ENCODE measurements at regions not wholly inside any gene's neighbourhood (a gene's known extent, or its start where the extent isn't known, plus 50 kb on each side); places are given as distances from the start of the nearest gene placed in this dataset.
A peak's percentile ranks its signal among the peaks of the same experiment; 100 is the strongest.

DNA sequence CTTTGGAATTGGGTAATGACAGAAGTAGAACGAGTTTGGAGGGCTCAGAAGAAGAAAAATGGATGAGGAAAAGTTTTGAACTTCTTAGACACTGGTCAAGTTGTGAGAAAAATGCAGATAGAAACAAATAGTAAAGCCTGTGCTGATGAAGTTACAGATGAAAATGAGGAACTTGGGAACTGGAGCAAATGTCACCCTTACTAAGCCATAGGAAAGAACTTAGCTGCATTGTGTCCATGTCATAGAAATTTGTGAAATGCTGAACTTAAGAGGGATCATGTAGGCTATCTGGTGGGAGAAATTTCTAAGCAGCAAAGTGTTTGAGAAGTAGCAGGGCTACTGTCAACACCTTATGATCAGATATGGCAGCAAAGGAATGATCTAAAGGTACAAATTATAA, 289.2 kb upstream of the PCDH9 start:
- H3K4me3 ChIP-seq (ENCODE audit: low read length in 2 of 2): no peak overlapping the region
- H2BK15ac ChIP-seq (ENCODE audit: low read length): no peak overlapping the region
- no peaks in the 10 kb centered on the region for H3K27me3 ChIP-seq (ENCODE audit: control insufficient read depth in 3 of 3, insufficient read depth in 3 of 3, low read depth in 1 of 3, low read length in 3 of 3)
- no peaks in the 10 kb centered on the region for H3K36me3 ChIP-seq (replicated peaks in 1 of 2; ENCODE audit: control insufficient read depth in 2 of 2, insufficient read depth in 2 of 2, low read length in 2 of 2)
- H2BK5ac ChIP-seq (ENCODE audit: low read length): no peak overlapping the region
- H3K79me1 ChIP-seq (ENCODE audit: low read depth, low read length): no peaks in the 10 kb centered on the region
- no peak overlapping the region for H2BK120ac ChIP-seq (ENCODE audit: low read depth, low read length)
- no peak overlapping the region for H3K4me2 ChIP-seq (ENCODE audit: insufficient read depth, low read length, poor library complexity, severe bottlenecking)
- H3K4me1 ChIP-seq (ENCODE audit: control insufficient read depth in 2 of 2, insufficient read depth in 1 of 2, low read depth in 1 of 2, low read length in 2 of 2): peaks cover 3 to 8% of the 10 kb centered on the region in 2 donors
- H2AK5ac ChIP-seq (ENCODE audit: low read depth, low read length): no peak overlapping the region
- WGBS, 2 donors (ENCODE audit: extremely low coverage in 2 of 2, insufficient read length in 2 of 2, insufficient replicate concordance in 1 of 2): no CpG with 5 or more reads among the region's 1 CpG
- no peak for DNase-seq (ENCODE audit: low spot score)
- H3K9ac ChIP-seq (ENCODE audit: low read depth, low read length, poor library complexity): no peak overlapping the region
- no peak overlapping the region for H2BK12ac ChIP-seq (ENCODE audit: low read length)
- no peak overlapping the region for H4K8ac ChIP-seq (ENCODE audit: low read depth, low read length)
- peak overlapping the region; percentile 71 for H2AFZ ChIP-seq (ENCODE audit: low read length)
- H3K9me3 ChIP-seq (replicated peaks in 1 of 2; ENCODE audit: control insufficient read depth in 2 of 2, insufficient read depth in 1 of 2, low read depth in 1 of 2, low read length in 2 of 2): no peaks in the 10 kb centered on the region
- H3K4ac ChIP-seq (ENCODE audit: low read length): no peak overlapping the region
- no peak overlapping the region for H3K23ac ChIP-seq (ENCODE audit: low read depth, low read length, poor library complexity)
- H4K91ac ChIP-seq (ENCODE audit: low read depth, low read length, poor library complexity): no peak overlapping the region
- H3K14ac ChIP-seq (ENCODE audit: low read length): no peak overlapping the region
- no peak overlapping the region for H3K18ac ChIP-seq (ENCODE audit: low read length)
- H3K27ac ChIP-seq (replicated peaks; ENCODE audit: low read length): no peak overlapping the region

DNA sequence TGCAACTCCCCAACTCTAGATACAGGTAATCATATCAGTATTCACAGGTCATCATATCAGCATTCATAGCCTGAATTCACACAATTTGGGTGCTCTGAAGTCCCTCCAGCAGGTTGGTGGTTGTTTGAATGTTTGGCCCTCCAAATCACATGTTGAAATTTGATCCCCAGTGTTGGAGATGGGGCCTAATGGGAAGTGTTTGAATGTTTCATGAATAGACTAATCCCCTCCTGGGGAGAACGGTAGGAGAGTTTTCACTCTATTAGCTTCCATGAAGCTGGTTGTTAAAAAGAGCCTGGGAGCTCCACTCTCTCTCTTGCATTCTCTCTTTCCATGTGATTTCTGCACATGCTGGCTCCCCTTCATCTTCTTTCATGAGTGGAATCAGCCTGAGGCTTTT, 288.6 kb upstream of the PCDH9 start:
- Histone ChIP-seq H2AFZ (ENCODE audit: low read length) (peak overlapping the region; percentile 71), H3K18ac (ENCODE audit: low read length) (no peak overlapping the region), H3K79me1 (ENCODE audit: low read depth, low read length) (no peaks in the 10 kb centered on the region), H2BK15ac (ENCODE audit: low read length) (no peak overlapping the region), H2BK120ac (ENCODE audit: low read depth, low read length) (no peak overlapping the region), H4K8ac (ENCODE audit: low read depth, low read length) (no peak overlapping the region), H3K4ac (ENCODE audit: low read length) (no peak overlapping the region), H3K14ac (ENCODE audit: low read length) (no peak overlapping the region), H3K36me3 (replicated peaks in 1 of 2; ENCODE audit: control insufficient read depth in 2 of 2, insufficient read depth in 2 of 2, low read length in 2 of 2) (no peaks in the 10 kb centered on the region), H3K27me3 (ENCODE audit: control insufficient read depth in 3 of 3, insufficient read depth in 3 of 3, low read depth in 1 of 3, low read length in 3 of 3) (no peaks in the 10 kb centered on the region), H3K9me3 (replicated peaks in 1 of 2; ENCODE audit: control insufficient read depth in 2 of 2, insufficient read depth in 1 of 2, low read depth in 1 of 2, low read length in 2 of 2) (no peaks in the 10 kb centered on the region), H3K4me1 (ENCODE audit: control insufficient read depth in 2 of 2, insufficient read depth in 1 of 2, low read depth in 1 of 2, low read length in 2 of 2) (peaks cover 3 to 8% of the 10 kb centered on the region in 2 donors), H3K23ac (ENCODE audit: low read depth, low read length, poor library complexity) (no peak overlapping the region), H3K4me2 (ENCODE audit: insufficient read depth, low read length, poor library complexity, severe bottlenecking) (no peak overlapping the region), H3K27ac (replicated peaks; ENCODE audit: low read length) (no peak overlapping the region), H2BK5ac (ENCODE audit: low read length) (no peak overlapping the region), H3K9ac (ENCODE audit: low read depth, low read length, poor library complexity) (no peak overlapping the region), H4K91ac (ENCODE audit: low read depth, low read length, poor library complexity) (no peak overlapping the region), H2BK12ac (ENCODE audit: low read length) (no peak overlapping the region), H3K4me3 (ENCODE audit: low read length in 2 of 2) (no peak overlapping the region), H2AK5ac (ENCODE audit: low read depth, low read length) (no peak overlapping the region)
- DNase-seq (ENCODE audit: low spot score): peak; percentile 41
- WGBS, 2 donors (ENCODE audit: extremely low coverage in 2 of 2, insufficient read length in 2 of 2, insufficient replicate concordance in 1 of 2): no CpG with 5 or more reads among the region's 1 CpG

DNA sequence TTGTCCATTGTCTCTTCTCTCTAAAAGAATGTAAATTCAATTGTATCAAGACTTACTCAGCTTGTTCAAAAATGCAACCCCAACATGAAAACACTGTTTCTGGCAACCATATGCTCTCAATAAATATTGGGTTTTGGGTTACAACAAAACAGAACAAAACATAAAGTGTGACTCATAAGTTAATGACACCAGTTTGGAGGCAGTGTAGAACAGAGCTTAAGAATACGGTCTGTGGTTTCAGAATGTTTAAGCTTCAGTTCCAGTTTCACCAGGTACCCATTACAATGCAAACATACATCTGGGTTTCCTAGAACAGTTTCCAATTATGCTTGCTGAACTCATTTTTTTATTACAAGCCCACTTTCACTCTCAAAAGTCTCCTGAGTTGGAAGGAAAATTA, 285.8 kb upstream of the PCDH9 start:
- no peak overlapping the region for H3K23ac ChIP-seq (ENCODE audit: low read depth, low read length, poor library complexity)
- H3K36me3 ChIP-seq (replicated peaks in 1 of 2; ENCODE audit: control insufficient read depth in 2 of 2, insufficient read depth in 2 of 2, low read length in 2 of 2): no peaks in the 10 kb centered on the region
- H2AFZ ChIP-seq (ENCODE audit: low read length): peak overlapping the region; percentile 14
- H3K4ac ChIP-seq (ENCODE audit: low read length): no peak overlapping the region
- H3K27ac ChIP-seq (replicated peaks; ENCODE audit: low read length): no peak overlapping the region
- no peak overlapping the region for H3K14ac ChIP-seq (ENCODE audit: low read length)
- no peak overlapping the region for H2AK5ac ChIP-seq (ENCODE audit: low read depth, low read length)
- no peak overlapping the region for H2BK12ac ChIP-seq (ENCODE audit: low read length)
- no peaks in the 10 kb centered on the region for H3K9me3 ChIP-seq (replicated peaks in 1 of 2; ENCODE audit: control insufficient read depth in 2 of 2, insufficient read depth in 1 of 2, low read depth in 1 of 2, low read length in 2 of 2)
- H4K8ac ChIP-seq (ENCODE audit: low read depth, low read length): no peak overlapping the region
- WGBS, 2 donors (ENCODE audit: extremely low coverage in 2 of 2, insufficient read length in 2 of 2, insufficient replicate concordance in 1 of 2): no CpG with 5 or more reads among the region's 1 CpG
- no peak overlapping the region for H3K18ac ChIP-seq (ENCODE audit: low read length)
- no peak overlapping the region for H2BK120ac ChIP-seq (ENCODE audit: low read depth, low read length)
- no peak overlapping the region for H3K4me3 ChIP-seq (ENCODE audit: low read length in 2 of 2)
- no peak overlapping the region for H2BK5ac ChIP-seq (ENCODE audit: low read length)
- no peaks in the 10 kb centered on the region for H3K27me3 ChIP-seq (ENCODE audit: control insufficient read depth in 3 of 3, insufficient read depth in 3 of 3, low read depth in 1 of 3, low read length in 3 of 3)
- H3K79me1 ChIP-seq (ENCODE audit: low read depth, low read length): no peaks in the 10 kb centered on the region
- H4K91ac ChIP-seq (ENCODE audit: low read depth, low read length, poor library complexity): no peak overlapping the region
- no peak overlapping the region for H2BK15ac ChIP-seq (ENCODE audit: low read length)
- no peak for DNase-seq (ENCODE audit: low spot score)
- H3K4me1 ChIP-seq (ENCODE audit: control insufficient read depth in 2 of 2, insufficient read depth in 1 of 2, low read depth in 1 of 2, low read length in 2 of 2): peaks cover 3 to 8% of the 10 kb centered on the region in 2 donors
- no peak overlapping the region for H3K4me2 ChIP-seq (ENCODE audit: insufficient read depth, low read length, poor library complexity, severe bottlenecking)
- H3K9ac ChIP-seq (ENCODE audit: low read depth, low read length, poor library complexity): no peak overlapping the region

DNA sequence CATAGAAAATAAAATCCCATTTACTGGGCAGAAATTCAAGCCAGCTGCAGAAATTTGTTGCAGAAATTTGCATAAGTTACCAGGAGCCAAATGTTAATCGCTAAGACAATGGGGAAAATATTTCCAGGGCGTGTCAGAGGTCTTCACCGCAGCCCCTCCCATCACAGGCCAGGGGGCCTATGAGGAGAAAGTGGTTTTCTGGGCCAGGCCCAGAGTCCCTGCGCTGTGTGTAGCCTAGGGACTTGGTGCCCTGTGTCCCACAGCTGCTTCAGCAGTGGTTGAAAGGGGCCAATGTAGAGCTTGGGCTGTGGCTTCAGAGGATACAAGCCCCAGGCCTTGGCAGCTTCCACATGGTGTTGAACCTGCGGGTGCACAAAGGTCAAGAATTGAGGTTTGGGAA, 278.9 kb upstream of the PCDH9 start:
- no peak overlapping the region for H3K4ac ChIP-seq (ENCODE audit: low read length)
- peak overlapping the region; percentile 16 for H2BK12ac ChIP-seq (ENCODE audit: low read length)
- H3K4me2 ChIP-seq (ENCODE audit: insufficient read depth, low read length, poor library complexity, severe bottlenecking): no peak overlapping the region
- H2BK15ac ChIP-seq (ENCODE audit: low read length): no peak overlapping the region
- H4K91ac ChIP-seq (ENCODE audit: low read depth, low read length, poor library complexity): no peak overlapping the region
- H3K4me1 ChIP-seq (ENCODE audit: control insufficient read depth in 2 of 2, insufficient read depth in 1 of 2, low read depth in 1 of 2, low read length in 2 of 2): peaks cover 0 to 3% of the 10 kb centered on the region in 2 donors
- H3K4me3 ChIP-seq (ENCODE audit: low read length in 2 of 2): no peak overlapping the region
- WGBS, 2 donors (ENCODE audit: extremely low coverage in 2 of 2, insufficient read length in 2 of 2, insufficient replicate concordance in 1 of 2): no CpG with 5 or more reads among the region's 5 CpGs
- no peak overlapping the region for H2AFZ ChIP-seq (ENCODE audit: low read length)
- H3K9me3 ChIP-seq (replicated peaks in 1 of 2; ENCODE audit: control insufficient read depth in 2 of 2, insufficient read depth in 1 of 2, low read depth in 1 of 2, low read length in 2 of 2): no peaks in the 10 kb centered on the region
- no peaks in the 10 kb centered on the region for H3K36me3 ChIP-seq (replicated peaks in 1 of 2; ENCODE audit: control insufficient read depth in 2 of 2, insufficient read depth in 2 of 2, low read length in 2 of 2)
- no peaks in the 10 kb centered on the region for H3K79me1 ChIP-seq (ENCODE audit: low read depth, low read length)
- no peak overlapping the region for H3K23ac ChIP-seq (ENCODE audit: low read depth, low read length, poor library complexity)
- DNase-seq (ENCODE audit: low spot score): no peak
- H3K14ac ChIP-seq (ENCODE audit: low read length): no peak overlapping the region
- no peak overlapping the region for H2BK120ac ChIP-seq (ENCODE audit: low read depth, low read length)
- H3K18ac ChIP-seq (ENCODE audit: low read length): no peak overlapping the region
- H3K27me3 ChIP-seq (ENCODE audit: control insufficient read depth in 3 of 3, insufficient read depth in 3 of 3, low read depth in 1 of 3, low read length in 3 of 3): no peaks in the 10 kb centered on the region
- H3K9ac ChIP-seq (ENCODE audit: low read depth, low read length, poor library complexity): no peak overlapping the region
- no peak overlapping the region for H2AK5ac ChIP-seq (ENCODE audit: low read depth, low read length)
- no peak overlapping the region for H3K27ac ChIP-seq (replicated peaks; ENCODE audit: low read length)
- H2BK5ac ChIP-seq (ENCODE audit: low read length): no peak overlapping the region
- H4K8ac ChIP-seq (ENCODE audit: low read depth, low read length): no peak overlapping the region
